ENCODE measurements at regions not wholly inside any gene's neighbourhood (a gene's known extent, or its start where the extent isn't known, plus 50 kb on each side); places are given as distances from the start of the nearest gene placed in this dataset.

GRCh38 chr13:74035896-74036295 is 98.3 kb downstream of the KLF12 start:
- no peak for TF ChIP-seq POLR2A (IDR thresholded peaks at IDR 0.05; ENCODE audit: low read length)
- no peak for TF ChIP-seq GATA1 (IDR thresholded peaks at IDR 0.05; ENCODE audit: low read depth, low read length)
